H1 (cell line): ENCODE measurements at regions not wholly inside any gene's neighbourhood (a gene's known extent, or its start where the extent isn't known, plus 50 kb on each side); places are given as distances from the start of the nearest gene placed in this dataset.

Experiments
- SP1 ChIP-seq: IDR thresholded peaks from 2 replicates; pipeline ENCODE4 v1.6.1; 2011; ENCODE audit warnings: low read depth, low read length
- TF ChIP-seq, protein P1 (sequence below): IDR thresholded peaks from 2 replicates; pipeline ENCODE4 v1.6.1; 2012; ENCODE audit warnings: low read length, inconsistent platforms

DNA sequence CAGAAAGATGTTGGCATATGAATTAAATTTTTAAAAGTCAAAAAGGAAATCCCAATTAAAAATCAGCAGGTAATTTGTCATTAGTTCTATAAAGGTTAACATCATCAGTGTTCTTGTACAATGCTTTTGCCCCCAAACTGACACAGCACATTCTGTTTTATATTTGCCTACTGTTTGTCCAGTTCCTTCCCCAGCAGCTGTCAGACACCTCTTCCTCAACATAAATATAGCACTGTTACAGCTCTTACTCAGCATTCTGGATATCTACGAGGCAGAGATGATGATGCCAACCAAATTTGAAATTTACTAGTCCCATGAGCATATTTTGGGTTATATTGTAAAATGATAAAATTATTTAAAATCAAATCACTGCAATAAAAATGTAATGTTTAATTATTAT is 124.6 kb downstream of the SINHCAF start (continued):
- TF ChIP-seq, protein P1, sequence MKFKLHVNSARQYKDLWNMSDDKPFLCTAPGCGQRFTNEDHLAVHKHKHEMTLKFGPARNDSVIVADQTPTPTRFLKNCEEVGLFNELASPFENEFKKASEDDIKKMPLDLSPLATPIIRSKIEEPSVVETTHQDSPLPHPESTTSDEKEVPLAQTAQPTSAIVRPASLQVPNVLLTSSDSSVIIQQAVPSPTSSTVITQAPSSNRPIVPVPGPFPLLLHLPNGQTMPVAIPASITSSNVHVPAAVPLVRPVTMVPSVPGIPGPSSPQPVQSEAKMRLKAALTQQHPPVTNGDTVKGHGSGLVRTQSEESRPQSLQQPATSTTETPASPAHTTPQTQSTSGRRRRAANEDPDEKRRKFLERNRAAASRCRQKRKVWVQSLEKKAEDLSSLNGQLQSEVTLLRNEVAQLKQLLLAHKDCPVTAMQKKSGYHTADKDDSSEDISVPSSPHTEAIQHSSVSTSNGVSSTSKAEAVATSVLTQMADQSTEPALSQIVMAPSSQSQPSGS = no peak
- no peak for TF ChIP-seq SP1
